ENCODE measurements at regions not wholly inside any gene's neighbourhood (a gene's known extent, or its start where the extent isn't known, plus 50 kb on each side); places are given as distances from the start of the nearest gene placed in this dataset.

- WGBS (ENCODE audit: insufficient coverage), result 100% methylated on average over 3 of the region's 7 CpGs
- no peaks in the 10 kb centered on the region for H3K4me1 ChIP-seq (ENCODE audit: control insufficient read depth in 1 of 2, insufficient read depth in 2 of 2, low read length in 2 of 2)
These were observed 165.1 kb upstream of the KCNJ3 start for GRCh38 chr2:154533300-154533940.

GRCh38 chr2:154537024-154537423 lies 161.5 kb upstream of the KCNJ3 start:
- Mint-ChIP-seq H3K36me3 (no peaks in the 10 kb centered on the region), H3K9me3 (peaks cover 0 to 8% (median 0%) of the 10 kb centered on the region in 7 donors), H3K27ac (no peak overlapping the region), H3K27me3 (ENCODE audit: low read depth in 3 of 3) (no peaks in the 10 kb centered on the region), H3K4me1 (no peaks in the 10 kb centered on the region), H3K4me3 (no peak overlapping the region)
- Histone ChIP-seq H3K36me3 (replicated peaks in 1 of 2; ENCODE audit: control insufficient read depth in 1 of 2, insufficient read depth in 2 of 2, low read length in 2 of 2) (no peaks in the 10 kb centered on the region), H4K20me1 (ENCODE audit: insufficient read depth, low read length) (no peaks in the 10 kb centered on the region), H3K79me2 (ENCODE audit: insufficient read depth, low read length) (no peaks in the 10 kb centered on the region), H3K4me3 (replicated peaks in 1 of 3; ENCODE audit: low read depth in 2 of 3, low read length in 3 of 3) (no peak overlapping the region), H2AFZ (ENCODE audit: insufficient read depth, low read depth, low read length, poor library complexity, severe bottlenecking) (no peak overlapping the region), H3K4me1 (ENCODE audit: control insufficient read depth in 1 of 2, insufficient read depth in 2 of 2, low read length in 2 of 2) (no peaks in the 10 kb centered on the region), H3K9me3 (replicated peaks in 1 of 2; ENCODE audit: control insufficient read depth in 1 of 2, insufficient read depth in 1 of 2, low read length in 2 of 2) (no peaks in the 10 kb centered on the region), H3K27me3 (ENCODE audit: control insufficient read depth in 2 of 2, insufficient read depth in 2 of 2, low read length in 2 of 2) (no peaks in the 10 kb centered on the region), H3K9ac (ENCODE audit: insufficient read depth, low read length, poor library complexity, severe bottlenecking) (no peak overlapping the region), H3K27ac (ENCODE audit: low read depth in 1 of 2, low read length in 2 of 2) (no peak overlapping the region), H3K4me2 (replicated peaks; ENCODE audit: extremely low read depth, low read length, poor library complexity, severe bottlenecking) (no peak overlapping the region)
- no peak for DNase-seq
- no peak for TF ChIP-seq CTCF (IDR thresholded peaks at IDR 0.05)
- intact Hi-C loops (cut with micrococcal nuclease), result no loop called here

More at GRCh38 chr2:154533300-154533940, 165.1 kb upstream of the KCNJ3 start:
- H3K36me3 Mint-ChIP-seq, result no peaks in the 10 kb centered on the region
- Histone ChIP-seq H3K27ac (ENCODE audit: low read depth in 1 of 2, low read length in 2 of 2) (no peak overlapping the region), H3K4me2 (replicated peaks; ENCODE audit: extremely low read depth, low read length, poor library complexity, severe bottlenecking) (no peak overlapping the region), H3K79me2 (ENCODE audit: insufficient read depth, low read length) (no peaks in the 10 kb centered on the region), H2AFZ (ENCODE audit: insufficient read depth, low read depth, low read length, poor library complexity, severe bottlenecking) (no peak overlapping the region), H4K20me1 (ENCODE audit: insufficient read depth, low read length) (no peaks in the 10 kb centered on the region), H3K9me3 (replicated peaks in 1 of 2; ENCODE audit: control insufficient read depth in 1 of 2, insufficient read depth in 1 of 2, low read length in 2 of 2) (no peaks in the 10 kb centered on the region), H3K27me3 (ENCODE audit: control insufficient read depth in 2 of 2, insufficient read depth in 2 of 2, low read length in 2 of 2) (no peaks in the 10 kb centered on the region), H3K36me3 (replicated peaks in 1 of 2; ENCODE audit: control insufficient read depth in 1 of 2, insufficient read depth in 2 of 2, low read length in 2 of 2) (no peaks in the 10 kb centered on the region), H3K9ac (ENCODE audit: insufficient read depth, low read length, poor library complexity, severe bottlenecking) (no peak overlapping the region), H3K4me3 (replicated peaks in 1 of 3; ENCODE audit: low read depth in 2 of 3, low read length in 3 of 3) (no peak overlapping the region)
- no peak for DNase-seq
- H3K27me3 Mint-ChIP-seq (ENCODE audit: low read depth in 3 of 3), result no peaks in the 10 kb centered on the region
- TF ChIP-seq CTCF (IDR thresholded peaks at IDR 0.05), result no peak
- peaks cover 0 to 8% (median 0%) of the 10 kb centered on the region in 7 donors for H3K9me3 Mint-ChIP-seq
- no peak overlapping the region for H3K4me3 Mint-ChIP-seq
- no peaks in the 10 kb centered on the region for H3K4me1 Mint-ChIP-seq
- intact Hi-C loops (cut with micrococcal nuclease), result no loop called here
- H3K27ac Mint-ChIP-seq, result no peak overlapping the region
